K562 (cell line): ENCODE measurements at regions not wholly inside any gene's neighbourhood (a gene's known extent, or its start where the extent isn't known, plus 50 kb on each side); places are given as distances from the start of the nearest gene placed in this dataset.

Experiments used
- BRD4 ChIP-seq: fragments of 200-600 bp; sonication (generic); IDR thresholded peaks from 2 replicates; pipeline ENCODE4 v1.6.1; 2017; ENCODE audit warnings: inconsistent platforms
- MAX ChIP-seq: sonication (generic); formaldehyde crosslinking; IDR thresholded peaks from 2 replicates; pipeline ENCODE4 v1.9.0; 2022; ENCODE audit warnings: mild to moderate bottlenecking, missing genetic modification reagents
- MCM7 ChIP-seq, 2 experiments: fragments of 450-650 bp; IDR thresholded peaks; 2 replicates each; pipeline ENCODE4 v1.6.1; 2016 to 2018
- NFYB ChIP-seq: IDR thresholded peaks from 2 replicates; pipeline ENCODE4 v1.6.1; 2011; ENCODE audit warnings: mild to moderate bottlenecking, moderate library complexity; ENCODE audit not compliant: insufficient read length; ENCODE audit errors: extremely low read depth
- SMAD4 ChIP-seq: fragments of 250-450 bp; sonication (Bioruptor Pico); conservative IDR thresholded peaks from 2 replicates; pipeline ENCODE4 v1.8.0; 2021; ENCODE audit warnings: inconsistent platforms, mild to moderate bottlenecking, moderate library complexity
- TF ChIP-seq, protein P1 (sequence below), 3 experiments: IDR thresholded peaks in 2 of 3; conservative IDR thresholded peaks in 1 of 3; 2 replicates each; pipeline ENCODE4 v1.5.1; 2011 to 2012; ENCODE audit warnings: low read length in 3 of 3, mild to moderate bottlenecking in 3 of 3, control low read depth in 2 of 3, improper control_type of control experiment in 1 of 3, inconsistent platforms in 1 of 3, low read depth in 1 of 3, mixed read lengths in 1 of 3, moderate library complexity in 1 of 3; ENCODE audit not compliant: insufficient read depth in 2 of 3
- TF ChIP-seq, protein P2 (sequence below): fragments of 250-450 bp; sonication (Bioruptor Pico); IDR thresholded peaks from 2 replicates; pipeline ENCODE4 v1.5.1; 2021; ENCODE audit warnings: mild to moderate bottlenecking

DNA sequence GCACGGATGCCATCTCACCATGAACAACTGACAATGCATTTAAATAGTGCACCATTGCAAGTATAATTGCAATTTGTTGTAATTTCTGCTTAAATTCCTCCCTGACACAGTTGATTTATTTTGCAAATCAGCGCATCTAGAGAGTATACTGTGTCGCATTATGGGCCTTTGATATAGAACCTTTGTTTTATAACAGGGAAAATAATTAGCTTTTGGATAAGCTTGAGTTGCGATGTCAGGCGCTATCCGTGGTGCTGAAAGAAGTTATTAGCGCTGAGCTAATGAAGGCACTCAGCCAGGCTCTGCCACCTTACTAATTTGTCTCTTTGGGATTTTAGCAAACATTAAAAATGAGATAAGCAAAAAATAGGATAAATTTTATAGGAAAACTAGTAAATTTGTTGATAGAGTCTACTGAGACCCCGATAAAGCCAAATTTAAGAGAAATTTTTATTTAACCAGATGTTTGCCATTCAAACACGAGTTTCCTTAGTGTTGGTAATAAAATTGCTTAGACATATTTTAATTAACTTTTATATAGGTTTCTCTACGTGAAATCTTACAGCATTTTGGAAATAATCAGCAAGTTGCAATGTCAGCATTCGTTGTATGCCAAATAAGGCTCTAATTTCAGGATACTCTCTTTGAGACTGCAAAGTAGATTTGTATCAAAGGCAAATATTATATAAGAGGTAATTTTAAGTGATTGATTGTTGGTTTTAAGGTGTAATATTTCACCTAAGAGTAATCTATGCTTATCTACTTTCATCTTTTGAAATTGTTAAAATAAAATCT is 355.5 kb downstream of the TLR4 start:
- TF ChIP-seq MCM7 (IDR thresholded peaks at IDR 0.05) (no peak), NFYB (no peak), BRD4 (no peak), MAX (no peak), SMAD4 (CRISPR knock-in tag) (no peak)
- TF ChIP-seq, protein P1, sequence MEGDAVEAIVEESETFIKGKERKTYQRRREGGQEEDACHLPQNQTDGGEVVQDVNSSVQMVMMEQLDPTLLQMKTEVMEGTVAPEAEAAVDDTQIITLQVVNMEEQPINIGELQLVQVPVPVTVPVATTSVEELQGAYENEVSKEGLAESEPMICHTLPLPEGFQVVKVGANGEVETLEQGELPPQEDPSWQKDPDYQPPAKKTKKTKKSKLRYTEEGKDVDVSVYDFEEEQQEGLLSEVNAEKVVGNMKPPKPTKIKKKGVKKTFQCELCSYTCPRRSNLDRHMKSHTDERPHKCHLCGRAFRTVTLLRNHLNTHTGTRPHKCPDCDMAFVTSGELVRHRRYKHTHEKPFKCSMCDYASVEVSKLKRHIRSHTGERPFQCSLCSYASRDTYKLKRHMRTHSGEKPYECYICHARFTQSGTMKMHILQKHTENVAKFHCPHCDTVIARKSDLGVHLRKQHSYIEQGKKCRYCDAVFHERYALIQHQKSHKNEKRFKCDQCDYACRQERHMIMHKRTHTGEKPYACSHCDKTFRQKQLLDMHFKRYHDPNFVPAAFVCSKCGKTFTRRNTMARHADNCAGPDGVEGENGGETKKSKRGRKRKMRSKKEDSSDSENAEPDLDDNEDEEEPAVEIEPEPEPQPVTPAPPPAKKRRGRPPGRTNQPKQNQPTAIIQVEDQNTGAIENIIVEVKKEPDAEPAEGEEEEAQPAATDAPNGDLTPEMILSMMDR (IDR thresholded peaks at IDR 0.05 in 2 of 3, conservative IDR thresholded peaks at IDR 0.05 in 1 of 3; ENCODE audit: insufficient read depth in 2 of 3, low read depth in 1 of 3, low read length in 3 of 3), result no peak
- TF ChIP-seq, protein P2, sequence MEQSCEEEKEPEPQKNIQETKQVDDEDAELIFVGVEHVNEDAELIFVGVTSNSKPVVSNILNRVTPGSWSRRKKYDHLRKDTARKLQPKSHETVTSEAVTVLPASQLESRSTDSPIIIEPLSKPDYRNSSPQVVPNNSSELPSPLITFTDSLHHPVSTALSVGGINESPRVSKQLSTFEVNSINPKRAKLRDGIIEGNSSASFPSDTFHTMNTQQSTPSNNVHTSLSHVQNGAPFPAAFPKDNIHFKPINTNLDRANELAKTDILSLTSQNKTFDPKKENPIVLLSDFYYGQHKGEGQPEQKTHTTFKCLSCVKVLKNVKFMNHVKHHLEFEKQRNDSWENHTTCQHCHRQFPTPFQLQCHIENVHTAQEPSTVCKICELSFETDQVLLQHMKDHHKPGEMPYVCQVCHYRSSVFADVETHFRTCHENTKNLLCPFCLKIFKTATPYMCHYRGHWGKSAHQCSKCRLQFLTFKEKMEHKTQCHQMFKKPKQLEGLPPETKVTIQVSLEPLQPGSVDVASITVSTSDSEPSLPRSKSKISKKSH (CRISPR knock-in tag), result no peak
